Vagina (tissue), 2 donors: ENCODE measurements at regions not wholly inside any gene's neighbourhood (a gene's known extent, or its start where the extent isn't known, plus 50 kb on each side); places are given as distances from the start of the nearest gene placed in this dataset.

Experiments used
- DNase-seq, 2 donors: peaks; one replicate each; pipeline ENCODE4 v3.0.0-alpha.2; 2017; ENCODE audit errors: extremely low spot score in 2 of 2
- H3K27ac ChIP-seq: fragments of 200-600 bp; sonication (generic); one replicate; pipeline ENCODE4 v1.5.1; 2019
- H3K27me3 ChIP-seq: fragments of 200-600 bp; sonication (generic); one replicate; pipeline ENCODE4 v1.5.1; 2019
- H3K36me3 ChIP-seq, 2 donors: fragments of 200-600 bp; sonication (generic); one replicate each; pipeline ENCODE4 v1.5.1; 2017 to 2019
- H3K4me1 ChIP-seq: fragments of 200-600 bp; sonication (generic); one replicate; pipeline ENCODE4 v1.5.1; 2019
- H3K4me3 ChIP-seq, 2 donors: fragments of 200-600 bp; sonication (generic); 1 replicate in 1 of 2; 2 replicates in 1 of 2; pipeline ENCODE4 v1.5.1; 2016 to 2019
- H3K9me3 ChIP-seq: fragments of 200-600 bp; sonication (generic); one replicate; pipeline ENCODE4 v1.5.1; 2019
- POLR2A ChIP-seq, 2 donors: fragments of 450-650 bp; IDR thresholded peaks; one replicate each; pipeline ENCODE4 v1.6.1; 2017; ENCODE audit warnings: antibody characterized with exemption in 2 of 2, mild to moderate bottlenecking in 2 of 2, moderate library complexity in 2 of 2
- POLR2AphosphoS5 ChIP-seq, 2 donors: sonication (generic); formaldehyde crosslinking; IDR thresholded peaks; one replicate each; pipeline ENCODE4 v1.9.0; 2017; ENCODE audit warnings: antibody characterized with exemption in 2 of 2, mild to moderate bottlenecking in 2 of 2, low read depth in 1 of 2; ENCODE audit not compliant: insufficient read depth in 1 of 2
- intact Hi-C: fragments of 100-400 bp; cut with DNase I; formaldehyde crosslinking; loops from one replicate; pipeline ENCODE4 v1.15.1; 2023
- TF ChIP-seq, protein P1 (sequence below), 3 experiments: fragments of 450-650 bp in 2 of 3; fragments of 200-600 bp in 1 of 3; sonication (generic) in 1 of 3; IDR thresholded peaks; one replicate each; pipeline ENCODE4 v1.5.1; 2017 to 2019; ENCODE audit warnings: antibody characterized with exemption in 3 of 3, mild to moderate bottlenecking in 2 of 3, moderate library complexity in 2 of 3

GRCh38 chr6:169890901-169891300 lies 139.5 kb downstream of the ERMARD start:
- Histone ChIP-seq H3K36me3 (no peaks in the 10 kb centered on the region), H3K9me3 (no peaks in the 10 kb centered on the region), H3K4me1 (no peaks in the 10 kb centered on the region), H3K4me3 (no peak overlapping the region), H3K27me3 (no peaks in the 10 kb centered on the region), H3K27ac (no peak overlapping the region)
- intact Hi-C loops = no loop called here
- peak; percentile 47 to 91 for DNase-seq
- TF ChIP-seq POLR2AphosphoS5 (IDR thresholded peaks at IDR 0.05; ENCODE audit: insufficient read depth in 1 of 2, low read depth in 1 of 2) (no peak), POLR2A (IDR thresholded peaks at IDR 0.05) (no peak)
- TF ChIP-seq, protein P1, sequence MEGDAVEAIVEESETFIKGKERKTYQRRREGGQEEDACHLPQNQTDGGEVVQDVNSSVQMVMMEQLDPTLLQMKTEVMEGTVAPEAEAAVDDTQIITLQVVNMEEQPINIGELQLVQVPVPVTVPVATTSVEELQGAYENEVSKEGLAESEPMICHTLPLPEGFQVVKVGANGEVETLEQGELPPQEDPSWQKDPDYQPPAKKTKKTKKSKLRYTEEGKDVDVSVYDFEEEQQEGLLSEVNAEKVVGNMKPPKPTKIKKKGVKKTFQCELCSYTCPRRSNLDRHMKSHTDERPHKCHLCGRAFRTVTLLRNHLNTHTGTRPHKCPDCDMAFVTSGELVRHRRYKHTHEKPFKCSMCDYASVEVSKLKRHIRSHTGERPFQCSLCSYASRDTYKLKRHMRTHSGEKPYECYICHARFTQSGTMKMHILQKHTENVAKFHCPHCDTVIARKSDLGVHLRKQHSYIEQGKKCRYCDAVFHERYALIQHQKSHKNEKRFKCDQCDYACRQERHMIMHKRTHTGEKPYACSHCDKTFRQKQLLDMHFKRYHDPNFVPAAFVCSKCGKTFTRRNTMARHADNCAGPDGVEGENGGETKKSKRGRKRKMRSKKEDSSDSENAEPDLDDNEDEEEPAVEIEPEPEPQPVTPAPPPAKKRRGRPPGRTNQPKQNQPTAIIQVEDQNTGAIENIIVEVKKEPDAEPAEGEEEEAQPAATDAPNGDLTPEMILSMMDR (IDR thresholded peaks at IDR 0.05) = no peak

GRCh38 chr6:169890049-169890448 lies 138.6 kb downstream of the ERMARD start:
- intact Hi-C loops = no loop called here
- no peak overlapping the region for H3K27ac ChIP-seq
- no peak overlapping the region for H3K4me3 ChIP-seq
- no peaks in the 10 kb centered on the region for H3K27me3 ChIP-seq
- no peaks in the 10 kb centered on the region for H3K36me3 ChIP-seq
- no peak for TF ChIP-seq POLR2AphosphoS5 (IDR thresholded peaks at IDR 0.05; ENCODE audit: insufficient read depth in 1 of 2, low read depth in 1 of 2)
- TF ChIP-seq POLR2A (IDR thresholded peaks at IDR 0.05) = no peak
- TF ChIP-seq, protein P1 (IDR thresholded peaks at IDR 0.05) = no peak
- peak; percentile 3 to 58 for DNase-seq
- H3K9me3 ChIP-seq = no peaks in the 10 kb centered on the region
- H3K4me1 ChIP-seq = no peaks in the 10 kb centered on the region

GRCh38 chr6:169887529-169888140 lies 136.2 kb downstream of the ERMARD start:
- Histone ChIP-seq H3K27ac (no peak overlapping the region), H3K9me3 (no peaks in the 10 kb centered on the region), H3K4me3 (no peak overlapping the region), H3K36me3 (no peaks in the 10 kb centered on the region), H3K27me3 (no peaks in the 10 kb centered on the region), H3K4me1 (no peaks in the 10 kb centered on the region)
- intact Hi-C loops = no loop called here
- no peak for TF ChIP-seq POLR2A (IDR thresholded peaks at IDR 0.05)
- TF ChIP-seq POLR2AphosphoS5 (IDR thresholded peaks at IDR 0.05; ENCODE audit: insufficient read depth in 1 of 2, low read depth in 1 of 2) = peak in 1 of 2 donors; percentile 29
- peak in 1 of 2 donors; percentile 52 for DNase-seq

DNA sequence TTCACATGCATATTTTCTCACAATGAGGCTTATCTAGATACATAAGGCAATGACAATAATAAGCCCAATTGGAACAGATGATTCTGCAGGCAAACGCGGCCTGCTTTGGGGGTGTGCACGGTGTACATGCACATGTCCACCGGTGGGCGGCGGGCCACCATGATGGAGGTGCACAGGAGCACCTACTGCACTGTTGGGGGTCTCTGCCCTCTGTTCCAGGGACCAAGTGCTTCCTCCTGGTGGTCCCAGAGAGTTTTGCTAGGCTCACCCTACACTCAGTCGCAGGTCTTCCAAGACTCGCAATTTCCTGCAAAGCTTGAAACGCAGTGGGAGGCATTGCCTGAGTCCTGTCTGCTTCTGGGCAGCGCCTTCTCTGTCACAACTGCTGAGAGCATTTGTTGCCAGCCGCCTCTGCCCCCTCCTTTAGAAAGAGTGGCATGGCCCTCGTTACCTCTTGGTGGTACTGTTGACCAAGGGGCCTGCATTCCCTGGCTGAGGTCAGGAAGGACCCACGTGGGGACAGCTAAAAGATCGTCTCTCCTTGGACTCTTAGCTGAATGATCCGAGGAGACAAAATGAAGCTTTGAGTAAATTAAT lies 135.3 kb downstream of the ERMARD start:
- Histone ChIP-seq H3K9me3 (no peaks in the 10 kb centered on the region), H3K36me3 (no peaks in the 10 kb centered on the region), H3K4me1 (no peaks in the 10 kb centered on the region), H3K27ac (no peak overlapping the region), H3K4me3 (no peak overlapping the region), H3K27me3 (no peaks in the 10 kb centered on the region)
- no peak for TF ChIP-seq POLR2AphosphoS5 (IDR thresholded peaks at IDR 0.05; ENCODE audit: insufficient read depth in 1 of 2, low read depth in 1 of 2)
- TF ChIP-seq, protein P1 (IDR thresholded peaks at IDR 0.05) = no peak
- TF ChIP-seq POLR2A (IDR thresholded peaks at IDR 0.05) = no peak
- intact Hi-C loops = no loop called here
- DNase-seq = peak in 1 of 2 donors; percentile 37

GRCh38 chr6:169885831-169886230 lies 134.4 kb downstream of the ERMARD start:
- no peaks in the 10 kb centered on the region for H3K27me3 ChIP-seq
- no peaks in the 10 kb centered on the region for H3K36me3 ChIP-seq
- TF ChIP-seq, protein P1 (IDR thresholded peaks at IDR 0.05) = no peak
- TF ChIP-seq POLR2AphosphoS5 (IDR thresholded peaks at IDR 0.05; ENCODE audit: insufficient read depth in 1 of 2, low read depth in 1 of 2) (no peak), POLR2A (IDR thresholded peaks at IDR 0.05) (no peak)
- no peaks in the 10 kb centered on the region for H3K4me1 ChIP-seq
- DNase-seq = peak; percentile 61 to 77
- no peak overlapping the region for H3K27ac ChIP-seq
- intact Hi-C loops = no loop called here
- H3K9me3 ChIP-seq = no peaks in the 10 kb centered on the region
- H3K4me3 ChIP-seq = no peak overlapping the region
